GM21723 (cell line): ENCODE measurements at regions not wholly inside any gene's neighbourhood (a gene's known extent, or its start where the extent isn't known, plus 50 kb on each side); places are given as distances from the start of the nearest gene placed in this dataset.

Experiments
- ATAC-seq: cut with Tn5 transposase; IDR thresholded peaks from one replicate; pipeline ENCODE4 v1.9.1; 2021; ENCODE audit warnings: mild to moderate bottlenecking, moderate library complexity; ENCODE audit not compliant: unreplicated experiment

DNA sequence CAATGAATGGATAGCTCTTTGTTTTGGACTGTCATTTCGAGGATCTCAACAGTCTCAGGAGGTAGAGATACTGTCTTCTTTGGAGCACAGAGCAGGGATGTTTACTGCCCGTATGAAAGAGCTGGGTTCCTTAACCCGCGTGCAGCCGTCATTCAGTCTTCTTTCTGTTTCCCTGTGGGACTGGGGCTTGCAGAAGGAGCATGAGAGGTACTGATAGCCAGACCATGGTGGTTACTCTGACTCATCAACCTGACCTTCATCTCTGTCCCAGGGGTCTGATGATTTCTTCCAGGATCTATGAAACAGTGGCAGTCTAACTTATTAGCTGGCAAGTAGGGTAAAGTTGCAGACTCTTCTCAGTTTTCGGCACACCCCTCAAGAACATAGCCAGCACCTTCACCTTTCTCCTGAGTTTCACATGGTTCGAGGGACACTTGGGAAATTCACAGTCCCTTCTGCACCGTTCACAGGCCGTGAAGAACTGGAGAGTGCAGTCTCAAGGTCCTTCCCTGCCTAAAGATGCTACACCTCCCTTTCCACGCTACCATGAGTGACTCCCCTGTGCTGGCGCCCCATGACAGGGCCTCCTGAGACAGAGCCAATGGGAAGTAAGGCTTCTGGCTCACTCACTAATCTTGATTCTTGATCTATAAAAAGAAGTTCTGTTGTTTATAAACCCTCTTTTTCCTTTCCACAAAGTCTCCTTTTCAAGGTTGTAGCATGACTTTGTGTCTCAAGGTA lies 226.2 kb downstream of the MC4R start:
- peak; percentile 77 for ATAC-seq

DNA sequence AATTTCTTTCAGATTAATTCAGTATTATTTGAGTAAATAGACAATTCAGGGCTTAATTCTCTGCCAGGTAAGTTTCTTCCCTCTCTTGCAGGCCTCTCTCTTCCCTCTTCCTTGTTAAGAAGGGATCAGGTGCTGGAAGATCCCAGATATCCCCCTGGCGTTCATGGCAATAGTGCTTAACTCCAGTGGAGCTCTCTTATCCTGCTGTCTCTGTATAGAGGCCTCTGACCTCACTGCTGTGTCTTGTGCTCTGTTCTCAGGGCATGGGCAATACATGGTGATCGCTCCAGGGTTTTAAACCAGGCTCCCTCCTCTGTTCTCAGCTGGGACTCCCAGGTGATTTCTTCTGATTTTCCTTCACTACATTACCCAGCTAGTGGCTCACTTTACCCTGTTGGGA lies 226.8 kb downstream of the MC4R start:
- ATAC-seq = peak; percentile 21

DNA sequence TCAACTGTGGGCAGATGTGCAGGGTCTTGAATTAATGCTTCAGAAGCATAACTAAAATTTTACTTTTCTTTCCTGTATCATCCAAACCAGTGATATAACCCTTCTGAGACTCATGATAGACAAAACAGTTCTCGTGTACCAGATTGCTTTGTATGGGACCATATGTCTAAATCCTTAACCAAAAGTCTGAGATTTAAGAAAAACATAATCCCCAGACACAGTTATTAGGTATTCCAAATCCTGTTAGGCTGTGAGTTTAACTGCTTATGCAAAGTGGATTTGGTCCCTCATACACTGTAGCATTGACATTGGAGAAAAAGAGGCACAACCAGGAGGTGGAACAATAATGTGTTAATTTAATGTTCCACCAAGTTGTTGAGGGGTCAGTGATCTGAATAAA lies 235.0 kb downstream of the PMAIP1 start:
- ATAC-seq = no peak

DNA sequence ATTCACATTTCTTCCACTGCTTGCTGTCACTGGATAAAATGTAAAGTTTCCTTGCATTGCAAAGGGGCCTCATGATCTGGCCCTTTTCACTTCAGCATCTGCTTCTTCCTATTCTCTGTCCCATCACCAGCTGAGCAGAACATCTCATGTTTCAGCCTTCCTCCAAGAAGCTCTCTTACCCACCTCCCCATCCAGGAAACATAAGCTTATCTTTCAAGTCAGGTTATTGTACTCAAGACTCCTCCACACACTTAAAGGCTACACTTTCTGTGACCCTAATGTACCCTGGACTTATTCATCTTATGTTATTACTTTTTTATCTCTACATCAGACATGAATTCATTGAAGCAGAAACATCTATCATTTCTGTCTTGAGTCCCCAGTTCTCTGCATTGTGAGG lies 230.5 kb downstream of the PMAIP1 start:
- ATAC-seq = no peak

DNA sequence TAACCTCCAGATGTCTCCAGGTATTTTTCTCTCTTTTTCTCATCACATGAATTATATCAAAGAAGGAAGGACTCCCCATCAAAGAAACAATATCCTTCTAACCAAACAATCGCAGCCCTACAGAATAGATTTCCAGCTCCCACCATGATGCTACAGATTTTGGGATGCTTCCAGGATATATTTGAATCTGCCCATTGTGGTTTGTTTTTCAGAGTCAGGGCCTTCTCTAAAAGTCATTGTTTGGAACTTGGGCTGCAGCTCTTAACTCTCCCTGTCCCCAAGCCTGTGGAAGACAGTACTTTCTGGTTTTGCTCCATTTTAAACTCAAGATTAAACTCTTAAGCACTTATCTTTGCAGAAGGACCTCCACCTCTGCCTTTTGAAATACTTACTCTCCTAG lies 223.2 kb downstream of the PMAIP1 start:
- no peak for ATAC-seq

DNA sequence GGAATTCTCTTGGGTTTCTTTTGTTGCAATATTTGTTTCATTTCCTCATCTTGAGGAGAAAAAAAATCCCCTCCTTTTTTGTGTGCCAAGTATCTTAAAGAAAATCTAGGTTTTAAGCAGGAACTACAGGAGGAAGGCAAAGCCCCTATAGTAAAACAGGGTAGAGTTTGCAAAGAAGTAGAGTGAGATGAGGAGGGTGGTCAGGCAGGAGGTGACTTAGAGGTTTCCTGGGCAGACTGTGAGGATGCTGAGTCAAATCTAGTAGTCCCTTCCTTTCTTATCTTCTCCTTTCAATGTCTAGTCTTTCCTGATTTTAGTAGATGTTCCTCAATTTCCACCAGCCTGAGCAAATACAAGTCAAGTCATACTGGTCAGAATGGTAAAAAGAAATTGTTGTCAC lies 222.5 kb downstream of the PMAIP1 start:
- ATAC-seq = no peak

DNA sequence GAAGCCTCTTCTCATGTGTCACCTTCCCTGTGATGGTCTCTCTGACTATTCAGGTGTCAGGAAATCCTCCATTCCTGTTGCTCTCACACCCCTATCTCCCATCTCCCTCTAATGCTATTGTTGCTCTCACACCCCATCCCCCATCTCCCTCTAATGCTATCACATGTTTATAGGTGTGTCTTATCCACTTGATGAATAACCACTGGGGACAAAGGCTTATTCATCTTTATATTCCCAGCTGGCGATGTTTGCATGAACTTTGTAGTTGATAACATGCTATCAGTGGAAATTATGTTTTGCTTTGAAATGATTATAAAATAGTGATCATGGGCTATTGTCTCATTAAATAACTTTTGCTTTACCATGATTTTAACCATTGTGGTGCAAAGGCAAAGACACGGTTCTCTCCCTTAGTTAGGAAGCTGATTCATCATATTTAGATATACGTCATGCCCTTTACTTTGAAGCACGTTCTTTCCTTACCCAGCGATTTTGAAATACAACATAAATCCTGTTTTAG lies 220.5 kb downstream of the PMAIP1 start:
- ATAC-seq = no peak

DNA sequence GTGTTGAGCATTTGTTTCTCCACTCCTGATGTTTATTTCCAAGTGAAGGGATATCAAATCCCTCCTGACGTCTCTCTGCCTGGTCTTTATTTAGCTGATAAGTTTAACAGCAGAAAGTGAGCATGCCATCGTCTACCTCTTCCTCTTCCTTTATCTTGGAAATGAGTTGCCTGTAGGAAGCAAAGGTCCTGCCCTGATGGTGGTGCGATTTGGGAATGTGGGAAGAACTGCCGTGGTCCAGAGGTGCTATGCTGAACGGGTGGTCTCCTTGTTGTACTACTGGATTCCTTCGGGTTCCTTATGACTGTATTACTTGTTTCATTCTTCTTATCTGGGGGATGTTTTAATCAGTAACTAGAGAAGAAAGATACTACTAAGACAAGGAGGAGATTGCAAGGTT lies 217.5 kb downstream of the PMAIP1 start:
- no peak for ATAC-seq

DNA sequence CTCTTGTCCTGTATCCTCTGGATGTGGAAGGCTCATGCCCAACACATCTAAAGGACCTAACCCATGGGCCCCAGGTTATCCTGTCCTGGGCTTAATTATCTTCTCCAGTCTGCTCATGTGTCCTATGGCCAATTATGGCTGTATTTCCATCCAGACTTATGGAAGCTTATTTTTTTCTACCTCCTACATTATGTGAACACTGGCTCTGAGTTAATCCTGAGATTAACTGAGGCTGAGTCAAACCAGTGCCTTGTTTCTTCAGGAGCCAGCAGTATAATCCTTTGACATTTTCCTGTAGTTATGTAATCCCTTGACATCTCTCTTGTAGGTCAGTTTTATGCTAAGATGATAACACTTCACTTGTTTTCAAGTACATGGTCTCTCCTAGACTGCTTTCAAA lies 213.6 kb downstream of the PMAIP1 start:
- no peak for ATAC-seq

DNA sequence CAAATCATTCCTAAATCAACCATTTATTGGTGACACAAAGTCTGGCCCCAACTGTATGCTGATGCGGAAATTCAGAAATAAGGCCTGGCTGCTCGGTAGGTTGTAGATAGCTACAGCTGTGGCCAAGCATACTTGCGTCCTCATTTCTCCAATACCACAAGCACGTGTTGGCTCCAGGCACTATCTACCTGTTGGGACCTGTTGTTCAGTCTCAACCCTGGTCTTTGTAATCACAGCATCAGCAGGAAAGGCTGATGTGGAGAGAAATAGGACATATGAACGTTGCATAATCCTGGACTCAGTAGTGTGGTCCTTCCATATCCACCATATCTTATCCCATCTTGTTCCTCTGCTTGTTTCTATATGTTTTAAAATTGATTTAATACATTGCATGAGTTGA lies 212.6 kb downstream of the PMAIP1 start:
- no peak for ATAC-seq

DNA sequence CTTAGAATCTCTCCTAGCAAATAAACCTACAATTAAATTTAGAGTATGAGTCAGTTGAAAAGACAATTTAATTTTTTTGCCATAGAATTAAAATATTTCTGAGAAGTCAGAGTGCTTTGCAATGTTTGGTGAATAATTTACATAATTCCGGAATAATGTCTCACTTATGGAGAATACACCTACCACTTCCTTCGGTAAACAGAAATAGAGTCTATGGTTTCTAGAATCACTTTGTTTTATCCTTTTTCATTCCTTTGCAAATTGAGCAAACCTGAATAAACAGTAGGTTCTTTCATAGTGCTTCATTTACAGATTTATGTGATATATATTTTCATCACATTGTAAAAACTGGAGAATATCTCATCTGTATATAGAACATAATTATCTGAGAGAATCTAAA lies 211.7 kb downstream of the PMAIP1 start:
- ATAC-seq = no peak

DNA sequence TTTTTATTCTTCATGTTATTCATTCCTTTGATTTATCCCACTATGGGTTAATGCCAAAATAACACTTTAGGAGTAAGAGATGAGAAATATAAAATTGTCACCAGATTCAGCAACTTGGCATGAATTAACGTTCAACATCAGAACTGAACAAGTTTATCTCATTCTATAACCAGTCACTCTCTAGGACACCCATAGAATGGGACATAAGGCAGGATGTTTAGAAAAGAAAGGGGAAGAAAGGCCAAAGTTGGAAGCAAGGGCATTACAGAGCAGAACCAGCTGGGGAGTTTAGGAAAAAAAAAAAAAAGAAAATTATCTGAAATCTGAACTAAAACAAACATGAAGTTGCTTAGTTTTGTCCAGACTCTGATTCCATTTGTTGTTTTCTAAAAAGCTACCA lies 211.0 kb downstream of the PMAIP1 start:
- no peak for ATAC-seq

DNA sequence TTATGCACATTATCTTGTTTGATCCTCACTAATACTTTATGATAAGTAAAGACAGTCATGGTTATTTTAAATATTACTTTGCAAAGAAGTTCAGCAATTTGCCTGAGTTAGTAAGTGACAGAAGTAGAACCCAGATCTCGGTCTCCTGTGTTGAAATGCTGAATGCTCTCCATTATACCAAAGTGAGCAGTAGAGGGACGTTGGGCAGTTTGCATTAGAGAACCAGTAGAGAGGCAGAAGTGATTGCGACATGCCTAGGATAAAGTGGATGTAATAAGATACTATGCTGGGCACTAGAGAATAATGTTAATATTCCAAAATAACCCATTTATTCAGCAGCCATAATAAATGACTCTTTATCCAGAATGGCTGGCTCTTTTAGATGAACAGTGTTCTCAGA lies 201.0 kb downstream of the PMAIP1 start:
- no peak for ATAC-seq

DNA sequence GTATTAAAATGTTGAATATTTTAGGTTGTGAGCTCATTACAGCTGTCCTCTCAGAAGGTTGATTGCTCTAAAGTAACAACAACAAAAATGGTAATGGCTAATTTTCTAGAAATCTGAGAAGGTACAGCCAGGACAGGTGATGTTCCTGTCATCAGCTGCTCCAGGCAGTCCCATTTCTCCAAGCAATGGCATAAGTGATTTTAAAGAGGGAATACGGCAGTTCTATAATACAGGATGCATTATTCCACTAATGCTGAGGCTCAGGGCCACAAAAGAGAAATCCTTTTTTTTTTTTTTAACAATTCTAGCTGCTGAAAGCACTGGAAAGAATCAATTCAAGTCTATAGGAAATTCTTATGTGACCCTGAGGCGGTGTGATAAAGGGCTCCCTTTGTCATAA lies 199.9 kb downstream of the PMAIP1 start:
- ATAC-seq = no peak

DNA sequence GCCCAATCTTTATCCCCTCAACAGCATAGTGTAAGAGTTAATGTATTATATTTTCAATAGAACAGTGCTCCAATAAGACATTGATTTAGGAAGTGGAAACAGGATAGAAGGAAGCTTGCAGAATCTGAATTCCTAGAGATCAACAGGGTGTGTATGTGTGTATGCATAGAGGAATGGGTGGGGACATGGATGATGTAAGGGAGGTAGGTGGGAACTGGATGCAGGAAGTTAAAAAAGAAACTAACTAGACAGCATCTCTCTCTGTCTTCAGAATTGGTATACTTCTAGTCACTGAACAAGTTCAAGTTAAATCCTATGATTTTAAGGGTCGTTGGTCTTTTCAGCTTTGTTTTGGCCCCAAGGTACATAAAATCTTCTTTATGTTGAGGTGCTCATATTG lies 196.6 kb downstream of the PMAIP1 start:
- ATAC-seq = peak; percentile 48

DNA sequence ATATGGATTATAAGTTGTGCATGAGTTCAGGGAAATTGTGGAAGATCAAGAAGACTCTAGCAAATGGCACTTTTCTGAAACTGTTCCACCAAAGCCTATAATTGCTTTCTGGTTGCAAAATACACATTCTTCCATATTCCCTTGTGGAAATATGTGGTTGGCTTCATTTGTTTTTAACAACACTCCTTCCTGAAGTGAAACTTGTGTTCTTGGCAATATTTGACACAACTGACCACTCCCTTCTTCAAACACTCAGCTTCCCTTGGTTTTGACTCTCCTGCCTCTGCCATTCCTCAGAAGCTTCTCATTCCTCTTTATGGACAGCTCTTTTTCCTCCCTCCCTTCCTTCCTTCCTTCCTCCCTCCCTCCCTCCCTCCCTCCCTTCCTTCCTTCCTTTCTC lies 192.3 kb downstream of the PMAIP1 start:
- no peak for ATAC-seq

DNA sequence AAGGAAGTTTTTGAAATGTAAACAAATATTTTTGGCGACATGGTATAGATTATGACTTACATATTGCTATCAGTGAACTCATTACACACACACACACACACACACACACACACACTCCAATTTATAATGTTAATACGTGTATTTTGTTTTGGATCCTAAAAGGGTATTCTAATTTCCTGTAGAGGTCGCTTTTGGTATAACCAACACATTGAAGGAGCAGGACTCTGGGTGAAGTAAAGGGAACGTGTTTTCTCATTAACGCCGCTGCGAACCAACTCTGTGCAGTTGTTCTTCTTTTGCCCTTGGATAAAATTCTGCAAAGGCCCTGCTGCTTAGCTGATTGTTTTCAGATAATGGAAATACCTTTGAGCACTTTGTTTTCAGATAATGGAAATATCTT lies 190.4 kb downstream of the PMAIP1 start:
- ATAC-seq = peak; percentile 65

DNA sequence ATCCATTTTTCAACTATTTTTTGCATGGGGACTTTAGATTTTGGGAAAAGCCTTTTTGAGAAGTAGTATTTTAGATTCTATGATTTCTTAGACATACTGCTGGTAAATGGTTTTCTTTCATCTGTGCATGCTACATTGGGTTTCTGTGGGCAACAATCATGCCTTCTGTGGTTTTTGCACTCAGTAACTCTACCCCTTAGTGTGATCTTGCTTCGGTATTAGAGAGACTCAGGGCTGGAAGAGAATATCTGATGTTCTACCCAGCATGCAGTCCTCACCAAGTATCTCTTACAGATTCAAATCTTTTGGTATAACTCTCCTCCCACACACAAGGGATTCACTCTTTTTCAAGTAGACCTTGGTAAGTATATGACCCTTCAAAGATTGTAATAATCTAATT lies 183.0 kb downstream of the PMAIP1 start:
- no peak for ATAC-seq

DNA sequence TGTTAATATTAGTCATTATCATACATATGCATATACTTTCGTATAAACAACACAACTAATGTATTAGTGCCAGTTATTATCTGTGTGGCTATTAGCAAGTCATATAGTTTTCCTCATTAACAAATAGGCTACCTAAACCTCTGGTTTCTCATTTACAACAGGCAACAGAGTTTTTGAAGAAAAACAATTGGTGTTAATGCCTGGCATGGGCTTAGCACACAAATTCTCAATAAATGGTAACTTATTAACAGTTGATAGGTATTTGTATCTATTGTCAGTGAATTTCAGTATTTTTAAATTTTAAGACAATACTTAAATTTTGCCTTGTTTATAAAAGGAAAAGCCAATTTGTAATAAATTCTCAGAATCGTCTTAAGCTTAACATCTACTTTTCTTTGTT lies 182.5 kb downstream of the PMAIP1 start:
- no peak for ATAC-seq

DNA sequence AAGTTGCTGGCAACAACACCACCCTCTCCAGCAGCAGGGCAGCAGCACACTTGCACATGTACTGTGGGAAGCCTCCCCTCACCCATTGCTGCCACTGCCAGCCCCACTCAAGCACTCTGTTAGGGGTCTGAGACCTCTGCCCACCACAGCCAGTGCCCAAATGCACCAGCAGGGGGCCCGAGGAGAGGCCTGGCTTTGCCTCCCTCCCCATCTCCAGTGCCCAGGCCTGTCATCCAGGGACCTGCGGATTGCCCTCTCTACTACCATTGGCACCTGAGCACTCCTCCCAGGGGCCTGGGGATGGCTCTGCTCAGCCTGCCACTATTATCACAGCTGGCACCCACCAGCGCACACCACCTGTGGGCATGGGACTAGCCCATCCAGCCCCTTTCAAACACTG lies 175.7 kb downstream of the PMAIP1 start:
- ATAC-seq = no peak

DNA sequence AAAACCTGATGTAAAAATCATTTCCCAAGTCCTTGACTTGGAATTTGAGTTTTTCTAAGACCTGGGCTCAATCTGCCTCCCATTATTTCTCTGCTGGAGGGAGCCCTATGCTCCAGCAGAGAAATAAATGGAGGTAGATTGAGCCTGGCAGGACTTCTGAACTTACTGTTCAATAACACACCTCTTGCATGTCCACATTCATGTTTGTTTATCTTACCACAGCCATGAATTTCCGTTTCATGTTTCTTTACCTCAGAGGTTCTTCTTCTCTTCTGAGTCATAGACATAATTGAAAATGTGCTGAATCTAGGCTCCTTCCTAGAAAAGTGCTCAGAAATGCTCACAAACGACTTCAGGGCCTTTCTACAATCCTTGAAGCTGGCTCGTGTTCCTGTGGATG lies 170.8 kb downstream of the PMAIP1 start:
- no peak for ATAC-seq

DNA sequence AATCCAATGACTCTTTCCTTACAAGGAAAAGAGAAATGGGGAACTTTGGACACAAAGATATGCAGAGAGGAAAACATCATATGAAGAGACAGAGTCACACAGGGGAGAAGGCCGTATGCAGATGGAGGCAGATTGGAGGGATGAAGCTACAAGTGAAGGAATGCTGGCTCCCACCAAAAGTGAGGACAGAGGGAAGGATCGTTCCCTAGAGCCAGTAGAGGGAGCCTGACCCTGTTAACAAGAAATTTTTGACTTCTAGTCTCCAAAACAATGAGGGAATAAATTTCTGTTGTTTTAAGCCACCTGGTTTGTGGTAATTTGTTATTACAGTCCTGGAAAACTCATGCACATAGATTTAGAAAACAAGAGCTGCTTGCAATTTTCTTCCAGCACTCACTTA lies 169.3 kb downstream of the PMAIP1 start:
- ATAC-seq = no peak
